ENCODE measurements at regions not wholly inside any gene's neighbourhood (a gene's known extent, or its start where the extent isn't known, plus 50 kb on each side); places are given as distances from the start of the nearest gene placed in this dataset.

DNA sequence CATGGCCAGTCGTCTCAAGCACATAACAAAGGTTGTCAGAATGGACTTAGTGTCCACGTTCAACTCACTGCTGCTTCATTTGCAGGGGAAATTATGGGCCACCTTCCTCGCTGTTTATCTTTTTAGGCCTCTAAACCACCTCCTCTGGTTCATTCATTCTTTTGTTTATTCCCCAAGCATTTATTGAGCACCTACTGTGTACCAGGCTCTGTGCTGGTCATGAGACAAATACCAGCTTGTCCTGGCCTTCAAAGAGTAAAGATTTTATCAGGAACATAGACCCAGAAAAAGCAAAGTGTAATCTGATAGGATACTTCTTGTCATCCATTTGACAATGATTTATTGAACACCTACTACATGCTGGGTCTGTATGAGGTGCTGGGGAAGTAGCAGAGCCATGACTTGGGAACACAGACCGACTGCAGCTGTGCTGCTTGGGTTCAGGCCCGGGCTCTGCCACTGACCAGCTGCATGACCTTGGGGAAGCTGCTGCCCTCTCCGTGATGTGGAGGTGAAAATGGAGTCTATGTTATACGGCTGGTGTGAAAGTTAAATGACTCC, 63.4 kb upstream of the SLC6A6 start:
- no peak for DNase-seq

DNA sequence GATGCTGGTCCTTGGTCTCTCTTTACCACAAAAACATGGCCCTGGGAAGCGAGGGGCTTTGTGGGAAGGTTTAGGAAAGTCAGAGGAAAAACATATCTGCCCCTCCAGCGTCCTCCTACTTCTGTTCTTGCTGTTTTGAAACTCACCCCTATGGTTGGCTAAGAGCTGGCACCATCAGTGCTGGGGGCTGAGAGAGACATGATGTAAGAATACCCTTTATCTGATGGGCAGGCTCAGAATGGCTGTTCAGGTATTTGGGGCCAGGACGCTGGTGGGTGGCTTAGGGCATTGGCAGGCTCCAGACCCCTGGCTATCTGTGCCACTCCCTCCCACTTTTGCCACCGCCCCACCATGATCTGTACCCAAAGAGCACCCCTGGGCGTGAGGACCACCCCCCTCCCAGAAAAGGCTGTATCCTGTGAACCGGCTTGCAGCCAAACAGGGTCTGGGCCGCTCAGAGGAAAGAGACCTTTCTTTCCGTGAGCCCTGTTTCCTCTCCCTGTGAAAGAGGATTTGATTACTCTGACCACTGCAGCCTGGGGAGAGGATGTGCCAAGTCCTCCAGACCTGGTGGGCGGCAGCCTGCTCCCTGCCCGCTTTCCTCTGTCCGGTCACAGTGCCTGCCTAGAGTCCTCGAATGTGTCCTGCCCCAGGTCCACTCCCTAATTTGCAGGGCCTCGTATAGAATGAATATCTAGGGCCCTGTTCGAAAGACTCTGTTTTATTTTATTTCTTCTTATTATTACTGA, 61.3 kb upstream of the SLC6A6 start:
- DNase-seq = no peak

DNA sequence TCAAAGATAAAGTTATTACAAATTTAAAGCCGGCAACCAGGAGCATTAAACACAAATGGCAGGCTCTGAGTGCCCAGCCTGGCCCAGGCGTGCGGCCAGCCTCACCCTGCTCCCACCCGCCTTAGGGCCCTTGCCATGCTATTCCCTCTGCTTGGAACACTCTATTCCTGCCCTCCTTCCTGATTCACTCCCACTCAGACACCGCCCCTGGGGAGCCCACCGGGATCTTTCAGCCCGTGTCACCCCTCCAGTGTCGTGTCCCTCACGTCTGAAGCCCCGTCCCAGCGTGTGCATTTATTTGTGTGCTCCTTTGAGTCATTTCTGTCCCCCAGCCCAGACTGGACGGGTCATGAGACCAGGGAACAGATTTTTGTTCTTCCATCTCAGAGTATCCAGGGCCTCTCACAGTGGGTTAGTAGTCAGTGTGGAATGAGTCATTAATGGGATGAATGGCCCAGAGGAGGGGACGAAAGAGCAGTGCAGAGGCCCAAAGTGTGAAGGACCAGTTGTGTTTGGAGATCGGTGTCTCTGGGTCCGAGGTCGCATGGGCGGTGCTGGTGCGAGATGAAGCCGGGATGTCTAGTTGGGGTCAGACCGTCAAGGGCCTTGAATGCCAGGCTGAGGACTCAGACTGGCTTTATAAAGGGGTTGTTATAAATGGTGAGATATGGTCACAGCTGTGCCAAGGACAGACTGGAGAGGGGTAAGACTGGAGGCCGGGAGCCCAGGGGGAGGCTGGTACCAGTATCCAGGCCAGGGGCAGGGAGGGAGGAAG, 58.9 kb upstream of the SLC6A6 start:
- no peak for DNase-seq

DNA sequence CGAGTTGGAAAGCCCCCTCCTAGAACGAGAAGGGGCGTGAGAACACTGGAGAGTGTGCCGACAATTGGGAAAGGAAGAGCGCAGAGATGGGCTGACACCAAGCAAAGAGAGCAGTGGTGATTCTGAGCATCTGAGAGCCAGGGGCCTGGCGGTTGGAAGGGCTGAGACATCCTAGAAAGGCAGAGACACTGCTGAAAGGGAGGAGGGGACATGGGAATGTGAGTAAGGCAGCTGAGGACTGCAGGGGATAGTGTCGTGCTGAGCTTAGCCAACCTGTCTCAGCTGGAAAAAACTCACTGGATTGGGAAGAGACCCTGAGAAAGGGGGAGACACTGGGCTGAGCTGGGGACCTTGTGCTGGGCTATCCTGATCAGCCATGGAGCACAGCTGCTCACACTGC, 58.1 kb upstream of the SLC6A6 start:
- no peak for DNase-seq

DNA sequence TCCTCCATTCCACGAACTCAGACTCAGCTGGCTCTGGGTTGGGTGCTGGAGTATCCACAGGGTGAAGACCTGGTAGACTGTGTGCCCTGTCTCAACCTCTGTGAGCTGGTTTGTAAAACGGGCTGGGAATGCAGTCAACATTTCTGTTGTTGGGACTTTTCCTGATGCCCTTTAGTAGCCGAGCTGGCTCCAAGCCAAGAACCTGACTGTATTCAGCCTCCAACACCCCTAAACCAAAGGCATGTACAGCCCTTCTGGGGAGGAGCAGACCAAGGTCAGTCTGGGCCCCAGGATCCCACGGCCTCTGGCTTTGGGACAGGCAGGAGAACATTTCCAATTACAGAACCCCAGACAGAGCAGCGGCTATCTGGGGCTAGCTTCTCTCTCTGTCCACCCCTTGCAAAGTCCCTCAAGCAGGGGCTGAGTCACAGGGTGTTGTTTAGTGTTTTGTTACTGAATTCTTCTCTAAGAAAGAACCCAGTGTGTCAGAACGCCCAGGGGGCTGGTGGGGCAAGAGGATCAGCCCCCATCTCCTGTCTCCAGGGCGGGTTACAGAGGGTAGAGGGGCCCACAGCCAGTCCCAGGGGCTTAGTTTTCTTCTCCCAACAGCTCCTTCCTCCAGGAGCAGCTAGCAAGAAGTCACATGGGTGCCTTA, 56.8 kb upstream of the SLC6A6 start:
- no peak for DNase-seq

DNA sequence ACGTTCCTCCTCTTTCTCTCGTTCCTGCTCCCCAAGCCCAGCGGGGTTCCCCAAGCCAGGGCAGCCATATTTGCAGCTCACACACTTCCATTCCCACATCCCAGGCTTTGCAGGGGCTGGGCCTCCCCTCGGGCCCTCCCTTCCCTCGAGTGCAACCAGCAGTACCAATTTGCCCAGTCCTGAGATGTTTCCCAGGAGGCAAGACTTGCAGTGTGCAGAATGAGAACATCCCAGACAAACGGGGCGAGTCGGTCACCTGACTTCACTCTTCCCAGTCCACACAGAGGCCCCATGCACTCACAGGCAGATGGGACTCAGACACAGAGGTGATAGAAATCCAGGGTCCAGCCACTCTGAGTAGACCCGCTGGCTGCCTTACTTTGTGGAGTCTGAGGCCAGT, 56.2 kb upstream of the SLC6A6 start:
- no peak for DNase-seq

DNA sequence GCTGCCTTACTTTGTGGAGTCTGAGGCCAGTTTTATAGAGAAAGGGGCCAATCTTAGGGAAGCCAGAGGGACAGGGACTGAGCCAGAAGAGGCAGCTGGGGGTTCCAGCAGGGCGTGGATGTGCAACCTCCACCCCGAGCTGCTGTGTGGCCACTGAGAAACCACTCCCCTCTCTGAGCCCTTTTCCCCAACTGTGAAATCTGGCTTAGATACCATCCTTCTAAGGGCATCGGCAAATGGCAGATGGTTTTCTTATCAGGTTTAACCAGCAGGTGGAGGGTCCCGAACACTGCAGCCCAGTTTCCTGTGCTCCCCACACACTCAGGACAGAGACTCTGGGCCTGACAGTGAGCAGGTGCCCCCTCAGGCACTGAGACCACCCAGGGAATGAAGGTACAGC, 55.8 kb upstream of the SLC6A6 start:
- no peak for DNase-seq

DNA sequence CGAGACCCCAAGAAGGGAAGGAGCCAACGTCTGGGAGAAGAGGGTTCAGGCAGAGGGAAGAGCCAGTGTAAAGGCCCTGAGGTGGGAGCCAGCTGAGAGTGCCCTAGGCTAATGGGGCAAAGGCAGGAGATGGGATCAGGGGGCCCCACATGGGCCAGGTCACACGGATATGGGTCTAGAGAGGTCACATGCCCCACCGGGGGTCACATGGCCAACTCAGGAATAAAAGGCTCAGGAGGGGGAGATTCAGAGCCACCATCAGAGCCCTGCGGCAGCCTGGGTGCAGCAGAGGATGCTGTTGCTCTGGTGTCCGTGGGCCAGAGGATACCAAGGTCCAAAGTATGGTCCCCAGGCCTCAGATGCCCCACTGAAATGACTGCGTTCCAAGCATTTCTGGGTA, 55.3 kb upstream of the SLC6A6 start:
- DNase-seq = no peak

DNA sequence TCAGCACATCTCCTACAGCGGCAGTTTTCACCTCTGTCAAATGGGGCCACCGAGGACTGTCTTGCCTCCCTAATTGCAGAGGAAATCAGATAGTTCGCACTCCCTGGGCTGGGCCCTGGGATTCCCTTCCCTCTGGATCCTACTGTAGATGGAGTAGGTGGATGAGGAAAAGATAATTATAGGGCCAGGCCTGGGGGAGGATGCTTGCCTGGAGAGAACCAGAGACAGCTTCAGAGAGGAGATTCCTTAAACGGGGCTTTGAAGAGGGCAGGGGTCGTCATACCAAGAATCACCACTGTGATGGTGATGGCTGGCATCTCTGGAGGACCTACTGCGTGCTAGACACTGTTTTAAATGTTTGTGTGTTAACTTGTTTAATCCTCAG, 50.8 kb upstream of the SLC6A6 start:
- DNase-seq = no peak

DNA sequence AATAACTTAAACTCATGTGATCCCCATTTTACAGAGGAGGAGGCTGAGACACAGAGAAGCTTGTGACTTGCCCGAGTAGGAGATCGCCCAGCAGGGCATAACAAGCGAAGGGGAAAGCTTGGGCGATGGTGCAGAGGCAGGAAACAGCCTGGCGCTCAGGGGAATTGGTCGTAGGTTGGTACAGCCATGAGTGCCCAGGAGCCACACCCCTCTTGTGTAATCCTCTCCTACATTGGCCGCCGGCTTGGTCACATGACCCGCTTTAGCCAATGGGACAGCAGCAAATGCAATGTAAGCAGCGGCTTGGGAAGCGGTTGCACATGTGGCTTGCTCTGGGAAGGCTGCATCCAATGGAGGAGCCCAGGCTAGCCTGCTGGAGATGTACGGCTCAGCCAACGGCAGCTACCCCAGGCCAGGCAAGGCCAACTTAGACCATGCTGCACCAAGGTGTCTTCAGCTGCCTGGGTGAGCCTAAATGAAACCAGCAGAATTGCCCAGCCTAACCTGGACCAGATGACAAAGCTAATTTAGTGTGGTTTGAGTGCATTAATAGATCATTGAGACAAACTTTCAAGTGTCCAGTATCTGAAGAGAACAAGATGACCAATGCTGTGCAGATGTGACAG, 50.3 kb upstream of the SLC6A6 start:
- no peak for DNase-seq
